Fibroblast of skin of left biceps (primary cell): ENCODE measurements at regions not wholly inside any gene's neighbourhood (a gene's known extent, or its start where the extent isn't known, plus 50 kb on each side); places are given as distances from the start of the nearest gene placed in this dataset.
"Not testable (repeated sequence)": the region's sequence is repeated elsewhere in the genome, so short reads cannot be mapped to it uniquely, and the experiment has no call there.

Experiments used
- DNase-seq, 2 experiments: peaks; one replicate each; pipeline ENCODE4 v3.0.0-alpha.2; 2013; ENCODE audit warnings: low read depth in 2 of 2

- DNase-seq, result no peak
These were observed 178.4 kb upstream of the CDIN1 start for GRCh38 chr15:36400936-36401585.

GRCh38 chr15:36401586-36401966, 177.8 kb upstream of the CDIN1 start:
- no peak for DNase-seq

GRCh38 chr15:36403351-36403750, 176.1 kb upstream of the CDIN1 start:
- no peak for DNase-seq

GRCh38 chr15:36406366-36406765, 173.1 kb upstream of the CDIN1 start:
- DNase-seq, result no peak

GRCh38 chr15:36406911-36407310, 172.5 kb upstream of the CDIN1 start:
- no peak for DNase-seq

- DNase-seq, result peak; percentile 67
These were observed 171.8 kb upstream of the CDIN1 start for GRCh38 chr15:36407647-36408046.

GRCh38 chr15:36409819-36410218, 169.6 kb upstream of the CDIN1 start:
- DNase-seq, result no peak

GRCh38 chr15:36414670-36415069, 164.8 kb upstream of the CDIN1 start:
- no peak for DNase-seq

- peak in 1 of 2 experiments; percentile 24 for DNase-seq
These were observed 163.8 kb upstream of the CDIN1 start for GRCh38 chr15:36415643-36416042.

GRCh38 chr15:36422631-36423030, 156.8 kb upstream of the CDIN1 start:
- DNase-seq, result no peak

GRCh38 chr15:36426691-36427090, 152.7 kb upstream of the CDIN1 start:
- no peak for DNase-seq

GRCh38 chr15:36428102-36428845, 151.2 kb upstream of the CDIN1 start:
- DNase-seq, result peak; percentile 100

- no peak for DNase-seq
These were observed 149.7 kb upstream of the CDIN1 start for GRCh38 chr15:36429707-36430106.

GRCh38 chr15:36430280-36430679, 149.1 kb upstream of the CDIN1 start:
- DNase-seq, result no peak

- no peak for DNase-seq
These were observed 148.6 kb upstream of the CDIN1 start for GRCh38 chr15:36430726-36431265.

- no peak for DNase-seq
These were observed 147.3 kb upstream of the CDIN1 start for GRCh38 chr15:36432161-36432560.

GRCh38 chr15:36434177-36434576, 145.2 kb upstream of the CDIN1 start:
- no peak for DNase-seq

GRCh38 chr15:36438499-36438898, 140.9 kb upstream of the CDIN1 start:
- no peak for DNase-seq

GRCh38 chr15:36447373-36447772, 132.1 kb upstream of the CDIN1 start:
- DNase-seq, result no peak

- no peak for DNase-seq
These were observed 131.0 kb upstream of the CDIN1 start for GRCh38 chr15:36448418-36448817.

GRCh38 chr15:36449084-36449661, 130.3 kb upstream of the CDIN1 start:
- DNase-seq, result no peak

GRCh38 chr15:36449662-36450145, 129.7 kb upstream of the CDIN1 start:
- no peak for DNase-seq

- not testable (repeated sequence) for DNase-seq
These were observed 125.2 kb upstream of the CDIN1 start for GRCh38 chr15:36454244-36454643.
